PC-9 (cell line): ENCODE measurements at regions not wholly inside any gene's neighbourhood (a gene's known extent, or its start where the extent isn't known, plus 50 kb on each side); places are given as distances from the start of the nearest gene placed in this dataset.

Experiments
- CTCF ChIP-seq: fragments of 200-600 bp; sonication (generic); conservative IDR thresholded peaks from 2 replicates; pipeline ENCODE4 v1.6.1; 2017; ENCODE audit warnings: mixed run types, antibody characterized with exemption, mild to moderate bottlenecking, moderate library complexity
- EZH2 ChIP-seq: fragments of 200-600 bp; sonication (generic); IDR thresholded peaks from 2 replicates; pipeline ENCODE4 v1.8.0; 2017; ENCODE audit warnings: antibody characterized with exemption, low read depth

- TF ChIP-seq CTCF (no peak), EZH2 (no peak)
These were observed 529.4 kb downstream of the RBFOX1 start for GRCh38 chr16:7861891-7862582.
